NCI-H1436 (cell line): ENCODE measurements at regions not wholly inside any gene's neighbourhood (a gene's known extent, or its start where the extent isn't known, plus 50 kb on each side); places are given as distances from the start of the nearest gene placed in this dataset.
"Not testable (repeated sequence)": the region's sequence is repeated elsewhere in the genome, so short reads cannot be mapped to it uniquely, and the experiment has no call there.

Experiments used
- DNase-seq: peaks from one replicate; lab custom pipeline; 2025; lab: John Stamatoyannopoulos, UW

DNA sequence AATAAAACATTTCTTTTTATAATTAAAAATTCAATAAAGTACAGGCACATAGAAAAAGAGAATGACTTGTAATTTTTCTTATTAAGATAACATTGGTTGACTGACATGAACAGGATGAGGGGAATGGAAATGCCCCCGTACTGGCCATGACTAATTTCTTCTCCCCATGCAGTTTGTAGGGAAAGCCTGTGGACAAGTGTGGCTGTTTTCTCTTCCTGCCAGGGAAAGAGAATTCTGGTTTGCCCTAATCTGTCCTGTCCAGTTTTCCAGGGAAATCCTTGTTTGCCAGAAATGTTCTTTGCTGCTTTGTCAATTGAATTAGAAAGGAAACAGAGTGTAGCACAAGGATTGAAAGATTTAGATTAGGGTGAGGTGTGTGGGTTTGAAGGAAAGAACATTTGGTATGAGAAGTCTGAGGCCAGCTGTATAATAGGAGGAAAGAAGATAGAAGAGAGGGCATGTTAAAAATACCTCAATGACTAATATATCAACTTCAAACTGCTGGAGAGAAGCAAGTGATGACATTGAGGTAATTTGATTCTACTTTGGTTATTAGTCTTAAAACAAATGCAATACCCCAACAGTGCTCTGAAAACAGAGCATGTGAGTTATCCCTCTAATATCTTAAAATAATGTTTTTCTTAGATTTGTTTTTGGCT lies 593.9 kb upstream of the ZNF804A start:
- no peak for DNase-seq

DNA sequence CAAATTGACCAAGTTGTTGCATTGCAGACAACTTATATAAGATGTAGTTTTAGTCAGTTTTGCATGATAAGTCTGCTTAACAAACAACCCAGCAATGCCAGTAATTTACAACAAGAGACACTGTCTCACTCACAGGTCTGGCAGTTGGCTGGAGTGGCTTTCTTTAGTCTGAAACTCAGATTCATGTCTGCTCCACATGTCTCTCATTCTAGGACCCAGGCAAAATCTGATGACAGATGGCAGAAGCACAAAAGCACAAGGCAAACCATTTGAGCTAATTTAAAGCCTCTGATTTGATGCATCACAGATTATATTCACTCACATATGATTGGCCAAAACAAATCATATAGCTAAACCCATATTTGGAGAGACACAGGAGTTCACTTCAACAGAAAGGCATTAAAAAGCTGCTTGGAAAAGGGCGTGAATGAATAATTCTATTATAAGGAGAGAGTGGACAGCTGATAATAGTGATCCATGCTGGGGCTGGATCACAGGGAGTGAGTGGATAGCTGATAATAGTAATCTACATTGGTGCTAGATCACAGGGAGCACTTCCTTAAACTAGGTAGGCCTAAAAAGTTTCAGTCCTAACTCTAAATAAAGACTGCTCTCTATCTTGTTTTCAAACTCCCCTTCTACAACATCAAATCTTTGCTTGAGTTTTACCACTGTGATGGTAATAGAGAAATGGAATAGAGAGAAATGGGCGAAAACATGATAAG lies 593.2 kb upstream of the ZNF804A start:
- no peak for DNase-seq

DNA sequence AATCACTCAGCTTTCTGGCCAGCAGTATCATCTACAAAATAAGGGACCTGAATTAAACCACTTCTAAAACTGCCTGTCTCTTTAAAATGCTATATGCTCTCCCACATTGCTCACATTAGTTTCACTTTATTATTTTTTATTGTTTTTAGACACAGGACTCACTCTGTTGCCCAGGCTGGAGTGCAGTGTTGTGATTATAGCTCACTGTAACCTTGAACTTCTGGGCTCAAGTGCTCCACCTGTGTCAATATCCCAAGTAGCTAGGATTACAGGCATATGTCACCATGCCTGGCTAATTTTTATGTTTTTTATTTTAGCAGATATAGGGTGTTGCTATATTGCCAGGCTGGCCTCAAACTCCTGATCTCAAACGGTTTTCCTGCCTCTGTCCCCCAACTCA lies 591.3 kb upstream of the ZNF804A start:
- no peak for DNase-seq

DNA sequence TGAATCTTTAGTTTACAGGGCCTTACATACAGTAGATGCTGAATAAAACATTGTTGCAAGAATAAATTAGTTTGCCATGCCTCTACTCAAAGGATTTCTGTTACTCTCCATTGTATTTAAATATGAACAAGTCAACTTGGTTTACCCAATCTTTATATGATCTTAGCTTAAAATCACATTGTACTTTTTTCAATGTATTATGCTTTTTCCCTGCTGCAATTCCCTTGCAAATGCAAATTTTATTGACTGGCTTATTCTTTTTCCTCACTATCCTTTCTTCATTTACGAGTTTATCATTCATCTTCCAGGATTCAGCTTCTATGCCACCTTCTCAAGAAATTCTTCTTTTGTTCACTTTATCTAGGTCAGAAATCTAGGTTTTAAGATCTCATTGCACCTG lies 571.4 kb upstream of the ZNF804A start:
- no peak for DNase-seq

DNA sequence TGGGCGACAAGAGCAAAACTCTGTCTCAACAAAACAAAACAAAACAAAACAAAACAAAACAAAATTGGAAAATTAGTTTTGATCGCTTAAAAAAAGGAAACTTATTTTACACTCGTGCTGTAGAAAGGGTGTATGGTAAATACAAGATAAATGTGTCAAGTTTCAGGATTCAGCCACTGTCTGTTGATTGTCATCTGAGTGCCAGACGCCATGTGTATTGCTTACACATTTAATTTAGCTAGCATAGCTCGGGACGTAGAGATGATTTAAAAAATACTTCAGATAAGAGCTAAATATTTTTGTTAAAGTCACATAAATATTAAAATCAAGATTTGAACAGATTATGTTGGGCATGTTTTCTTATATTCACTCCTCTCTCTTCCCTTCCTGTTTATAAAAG lies 568.1 kb upstream of the ZNF804A start:
- DNase-seq: no peak

DNA sequence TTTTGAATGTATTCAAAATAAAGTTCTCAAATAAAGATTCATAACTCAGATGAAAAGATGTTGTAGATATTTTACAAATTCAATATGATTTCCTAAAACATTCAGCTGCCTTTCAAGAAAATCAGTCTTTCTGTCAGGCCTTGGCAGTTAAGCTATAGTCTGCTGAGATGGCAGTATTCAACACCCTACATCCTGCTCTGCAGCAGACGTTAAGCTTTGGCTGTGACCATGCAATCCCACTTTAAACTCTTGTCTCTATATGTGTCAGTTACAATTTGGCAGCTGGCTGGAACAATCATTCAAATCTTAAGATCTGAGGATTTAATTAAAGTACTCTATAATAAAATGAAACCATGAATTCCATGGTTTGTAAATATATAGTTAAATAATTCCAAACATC lies 567.3 kb upstream of the ZNF804A start:
- no peak for DNase-seq

DNA sequence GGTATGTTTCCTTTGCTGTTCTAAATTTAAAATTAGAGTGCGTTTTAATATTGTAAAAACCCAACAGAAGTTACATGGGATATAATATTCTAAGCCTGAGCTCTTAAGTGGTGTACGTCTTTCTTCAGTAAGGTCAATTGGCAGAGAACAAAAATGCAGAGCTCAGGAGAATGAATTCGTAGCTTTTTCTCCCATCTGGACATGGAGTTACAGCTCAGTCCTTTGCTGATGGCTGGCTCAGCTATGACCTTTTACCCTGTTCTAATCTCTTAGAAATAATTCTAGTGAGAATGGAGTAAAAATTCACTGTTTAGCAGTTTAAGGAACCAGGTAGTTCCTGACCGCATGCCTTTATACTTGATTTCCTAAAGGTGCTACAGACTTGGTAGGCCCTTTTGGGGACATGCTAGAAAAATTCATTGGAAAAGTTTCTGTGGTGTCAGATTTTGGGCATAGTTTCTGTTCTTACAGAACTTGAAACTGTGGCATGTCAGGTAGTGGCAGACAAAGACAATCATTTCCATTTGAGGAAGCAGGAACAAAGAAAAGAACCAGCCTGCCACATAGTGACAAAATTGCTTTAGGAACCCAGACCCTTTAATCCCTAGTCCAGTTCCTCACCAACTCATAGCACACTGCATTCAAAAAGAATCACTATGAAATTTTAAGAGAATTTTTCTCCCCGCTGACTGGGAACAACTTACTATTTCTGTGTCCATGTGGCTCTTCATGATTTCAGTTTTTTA lies 566.8 kb upstream of the ZNF804A start:
- DNase-seq: no peak

DNA sequence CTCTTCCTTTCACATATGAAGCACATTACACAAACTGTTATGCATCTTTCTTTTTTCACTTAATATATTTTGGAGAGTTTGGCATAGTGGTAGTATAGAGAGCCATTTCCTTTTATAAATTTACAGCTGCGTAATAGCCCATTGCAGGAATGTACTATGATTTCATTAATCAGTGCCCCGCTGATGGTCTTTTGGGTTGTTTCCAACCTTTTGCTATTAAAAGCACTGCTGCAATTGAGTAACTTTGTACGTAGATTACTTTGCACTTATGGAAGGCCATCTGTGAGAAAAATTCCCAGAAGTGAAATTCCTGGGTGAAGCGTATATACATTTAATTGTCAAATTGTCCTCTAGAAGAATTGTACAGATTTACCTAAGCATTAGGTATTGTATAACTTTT lies 565.3 kb upstream of the ZNF804A start:
- DNase-seq: no peak

DNA sequence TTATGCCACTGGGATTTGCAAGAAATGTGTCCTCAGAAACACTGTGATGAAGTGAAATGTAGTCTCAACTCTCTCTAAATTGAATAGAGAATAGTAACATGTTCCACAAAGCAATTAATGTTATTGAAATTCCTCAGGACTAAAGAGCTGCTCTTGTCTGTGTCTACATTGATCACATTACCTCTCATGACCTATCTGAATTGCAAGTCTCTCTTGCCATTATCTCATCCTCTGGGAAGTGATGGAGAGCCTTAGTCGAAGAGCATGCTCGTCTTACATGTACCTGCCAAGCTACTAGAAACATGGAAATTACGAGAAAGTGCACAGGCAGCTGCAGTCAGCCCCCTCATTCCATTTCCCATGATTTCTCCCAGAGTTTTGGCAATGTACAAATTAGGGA lies 561.1 kb upstream of the ZNF804A start:
- no peak for DNase-seq

DNA sequence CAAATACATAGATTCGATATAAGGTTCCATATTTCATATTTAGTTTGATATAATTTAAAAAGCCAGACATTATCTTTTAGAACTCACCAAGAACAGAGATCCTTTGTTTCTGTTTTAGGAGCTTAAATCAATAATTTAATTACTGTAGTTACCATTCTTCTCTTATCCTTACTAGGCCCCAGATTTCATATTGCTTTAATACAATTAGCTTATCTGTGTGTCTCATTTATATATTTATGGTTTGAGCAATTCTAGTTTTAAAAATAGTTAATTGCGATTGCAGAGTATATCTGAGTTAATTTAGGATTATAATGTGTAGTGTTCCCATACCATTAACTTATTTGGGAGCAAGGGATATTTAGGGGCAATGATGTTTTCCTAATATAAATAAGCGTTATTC lies 558.8 kb upstream of the ZNF804A start:
- no peak for DNase-seq

DNA sequence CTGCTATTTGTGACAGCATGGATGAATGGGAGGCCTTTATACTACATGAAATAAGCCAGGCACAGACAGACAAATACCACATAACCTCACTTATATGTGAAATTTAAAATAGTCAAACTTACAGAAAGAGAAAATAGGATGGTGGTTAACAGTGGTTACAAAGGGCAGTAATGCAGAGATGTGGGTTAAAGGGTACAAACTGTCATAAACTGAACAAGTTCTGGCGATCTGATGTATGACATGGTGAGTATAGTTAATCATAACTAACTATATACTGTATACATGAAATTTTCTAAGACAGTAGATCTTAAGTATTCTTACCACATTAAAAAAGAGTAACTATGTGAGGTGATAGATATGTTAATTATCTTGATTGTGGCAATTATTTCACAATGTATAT lies 558.1 kb upstream of the ZNF804A start:
- no peak for DNase-seq

DNA sequence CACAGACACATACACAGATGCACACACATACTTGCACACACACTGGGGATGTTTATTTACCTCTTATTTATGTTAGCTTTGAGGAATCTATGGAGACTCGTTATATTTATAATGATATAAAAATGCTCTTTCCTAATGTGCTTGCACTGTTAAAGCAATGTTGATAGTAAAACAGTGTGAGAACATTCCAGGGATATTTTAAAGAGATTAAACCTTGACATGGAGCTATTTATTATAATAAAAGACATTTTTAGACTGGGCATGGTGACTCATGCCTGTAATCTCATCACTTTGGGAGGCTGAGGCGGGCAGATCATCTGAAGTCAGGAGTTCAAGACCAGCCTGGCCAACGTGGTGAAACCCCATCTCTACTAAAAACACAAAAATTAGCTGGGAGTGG lies 557.3 kb upstream of the ZNF804A start:
- no peak for DNase-seq

DNA sequence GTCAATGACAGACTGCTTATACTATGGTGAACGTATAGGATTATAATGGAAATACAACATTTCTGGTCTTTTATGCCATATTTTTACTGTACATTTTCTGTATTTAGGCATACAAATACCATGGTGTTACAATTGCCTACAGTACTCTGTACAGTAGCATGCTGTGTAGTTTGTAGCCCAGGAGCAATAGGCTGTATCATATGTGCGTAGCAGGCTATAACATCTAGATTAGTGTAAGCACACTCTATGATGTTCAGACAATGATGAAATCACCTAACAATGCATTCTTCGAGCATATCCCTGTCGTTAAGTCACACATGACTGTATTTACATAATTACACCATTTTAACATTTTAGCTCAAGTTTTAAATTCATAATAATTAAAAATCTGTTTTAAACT lies 556.6 kb upstream of the ZNF804A start:
- DNase-seq: no peak

DNA sequence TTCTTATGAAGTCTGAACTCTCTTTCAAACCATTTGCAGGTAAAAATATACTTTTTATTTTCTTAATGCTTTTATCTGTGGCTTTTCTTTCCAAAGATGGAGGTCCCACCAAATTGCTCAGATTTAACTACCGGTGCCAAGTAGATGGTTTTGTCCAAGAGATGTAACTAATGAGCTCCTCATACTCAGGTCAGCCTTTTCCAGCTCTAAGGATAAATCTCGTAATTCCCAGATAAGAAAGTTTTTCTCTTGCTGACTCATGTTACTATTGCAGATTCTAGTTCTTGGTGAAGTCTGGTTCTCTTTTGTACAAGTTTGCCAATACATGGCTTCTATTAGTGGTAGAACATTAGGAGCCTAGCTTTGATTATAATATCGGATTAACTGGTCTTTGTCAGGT lies 550.8 kb upstream of the ZNF804A start:
- DNase-seq: no peak

DNA sequence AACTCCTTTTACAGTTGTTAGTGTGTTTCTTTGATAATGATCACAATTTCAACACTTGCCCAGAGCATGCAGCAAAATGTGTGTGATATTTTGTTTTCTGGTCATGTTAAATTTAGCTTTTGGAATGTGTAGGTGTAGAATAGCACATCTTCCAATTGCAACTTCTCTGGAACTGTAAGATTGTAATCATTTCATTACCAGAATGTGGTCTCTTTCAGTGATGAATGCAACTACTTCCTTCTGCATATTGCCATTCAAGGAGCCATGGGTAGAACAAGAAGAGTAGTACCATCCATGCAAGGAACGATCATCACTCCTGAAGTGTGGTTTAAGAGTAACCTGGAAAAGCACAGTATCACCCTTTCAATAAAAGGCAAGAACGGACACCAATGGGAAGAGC lies 548.8 kb upstream of the ZNF804A start:
- no peak for DNase-seq

DNA sequence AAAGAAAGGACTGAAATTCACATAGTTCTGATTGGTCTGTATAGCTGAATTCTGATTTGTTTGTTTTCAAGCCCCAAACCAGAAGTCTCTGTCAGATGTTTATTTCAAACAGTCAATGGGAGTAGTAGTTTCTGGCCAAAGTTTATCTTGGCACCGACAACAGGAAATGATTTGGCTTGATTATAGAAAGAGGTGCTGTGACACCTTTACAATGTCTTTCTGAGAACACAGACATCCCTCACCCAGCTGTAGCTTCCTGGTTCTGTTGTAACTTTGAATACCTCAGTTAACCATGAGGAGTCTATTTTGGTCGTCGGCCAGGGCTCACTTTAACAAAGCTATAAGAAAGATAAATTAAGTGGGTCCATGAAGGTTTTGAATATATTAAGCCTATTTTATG lies 545.0 kb upstream of the ZNF804A start:
- peak; percentile 14 for DNase-seq

DNA sequence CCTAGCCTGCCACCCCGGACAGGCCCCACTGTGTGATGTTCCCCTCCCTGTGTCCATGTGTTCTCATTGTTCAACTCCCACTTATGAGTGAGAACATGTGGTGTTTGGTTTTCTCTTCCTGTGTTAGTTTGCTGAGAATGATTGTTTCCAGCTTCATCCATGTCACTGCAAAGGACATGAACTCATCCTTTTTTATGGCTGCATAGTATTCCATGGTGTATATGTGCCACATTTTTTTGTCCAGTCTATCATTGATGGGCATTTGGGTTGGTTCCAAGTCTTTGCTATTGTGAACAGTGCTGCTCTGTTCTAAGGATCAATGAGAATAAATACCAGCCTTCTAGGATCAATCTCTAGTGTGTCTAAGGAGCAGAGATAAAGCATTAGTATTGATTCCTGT lies 543.9 kb upstream of the ZNF804A start:
- not testable (repeated sequence) for DNase-seq

DNA sequence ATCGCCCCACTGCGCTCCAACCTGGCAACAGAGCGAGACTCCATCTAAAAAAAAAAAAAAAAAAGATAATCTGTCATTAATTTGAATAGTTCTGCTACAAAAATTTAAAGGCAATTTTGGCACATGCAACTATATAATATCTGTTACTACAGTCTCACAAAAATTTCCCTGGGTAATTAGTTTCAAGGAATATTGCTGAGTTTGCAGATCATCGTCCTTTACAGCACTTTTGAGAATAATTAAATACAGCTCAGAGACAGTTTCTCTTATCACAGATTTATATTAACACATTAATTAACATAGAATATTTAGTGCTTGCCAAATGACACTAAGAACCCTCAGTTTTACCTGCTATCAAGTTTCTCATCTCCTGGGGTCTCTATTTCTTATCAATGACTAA lies 540.4 kb upstream of the ZNF804A start:
- no peak for DNase-seq

DNA sequence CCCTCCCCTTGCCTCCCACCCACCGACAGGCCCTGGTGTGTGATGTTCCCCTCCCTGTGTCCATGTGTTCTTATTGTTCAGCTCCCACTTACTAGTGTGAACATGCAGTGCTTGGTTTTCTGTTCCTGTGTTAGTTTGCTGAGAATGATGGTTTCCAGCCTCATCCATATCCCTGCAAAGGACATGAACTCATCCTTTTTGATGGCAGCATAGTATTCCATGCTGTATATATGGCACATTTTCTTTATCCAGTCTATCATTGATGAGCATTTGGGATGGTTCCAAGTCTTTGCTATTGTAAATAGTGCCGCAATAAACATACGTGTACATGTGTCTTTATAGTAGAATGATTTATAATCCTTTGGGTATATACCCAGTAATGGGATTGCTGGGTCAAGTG lies 538.1 kb upstream of the ZNF804A start:
- DNase-seq: not testable (repeated sequence)

DNA sequence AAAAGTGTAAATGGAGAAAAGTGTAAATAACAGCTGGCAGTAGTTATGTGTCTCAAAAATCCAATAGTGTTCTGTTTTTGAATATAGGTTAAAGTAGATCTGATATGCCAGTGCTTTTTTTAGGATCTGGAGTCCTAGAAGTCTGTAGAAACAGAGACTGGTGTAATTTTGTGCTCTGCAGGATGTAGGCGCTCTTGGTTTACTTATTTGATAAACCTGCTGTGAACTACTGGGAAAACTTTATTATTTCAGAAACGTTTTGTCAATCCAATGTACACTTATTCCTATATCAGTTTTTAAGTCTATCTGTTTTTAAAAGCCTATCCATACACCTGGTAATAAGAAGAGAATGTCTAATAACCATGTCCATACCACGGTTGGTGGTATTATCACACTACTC lies 530.8 kb upstream of the ZNF804A start:
- DNase-seq: no peak

DNA sequence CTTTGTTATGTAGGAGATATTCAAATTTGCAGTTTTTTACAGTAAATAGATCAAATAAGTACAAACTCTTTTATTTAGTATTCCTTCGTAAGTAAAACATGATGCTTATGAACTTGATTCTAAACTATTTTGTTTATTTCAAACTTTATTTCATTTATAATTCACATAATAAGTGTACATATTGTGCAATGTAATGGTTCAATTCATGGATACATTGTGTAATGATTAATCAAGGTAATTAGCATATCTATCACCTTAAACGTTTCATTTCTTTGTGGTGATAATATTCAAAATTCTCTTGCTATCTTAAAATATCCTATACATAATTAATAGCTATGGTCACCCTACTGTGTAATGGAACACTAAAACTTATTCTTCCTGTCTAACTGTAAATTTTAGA lies 525.9 kb upstream of the ZNF804A start:
- no peak for DNase-seq

DNA sequence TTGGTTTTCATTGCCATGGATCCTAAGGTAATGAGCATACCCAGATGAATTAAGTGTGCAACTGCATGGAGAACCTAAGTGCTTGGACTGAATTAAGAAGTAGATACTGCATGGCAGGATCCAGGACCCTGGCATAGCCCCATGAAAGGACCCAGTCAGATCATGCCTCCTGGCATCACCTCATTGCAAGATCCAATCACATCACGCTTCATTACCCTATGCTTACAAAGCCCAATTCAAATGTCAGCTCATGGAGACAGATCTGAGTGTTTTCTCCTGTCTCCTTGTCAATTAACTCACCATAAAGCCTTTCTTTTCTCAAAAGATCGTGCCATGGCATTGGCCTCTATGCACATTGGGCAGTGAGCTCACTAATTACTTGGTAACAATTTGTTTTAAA lies 519.8 kb upstream of the ZNF804A start:
- no peak for DNase-seq

DNA sequence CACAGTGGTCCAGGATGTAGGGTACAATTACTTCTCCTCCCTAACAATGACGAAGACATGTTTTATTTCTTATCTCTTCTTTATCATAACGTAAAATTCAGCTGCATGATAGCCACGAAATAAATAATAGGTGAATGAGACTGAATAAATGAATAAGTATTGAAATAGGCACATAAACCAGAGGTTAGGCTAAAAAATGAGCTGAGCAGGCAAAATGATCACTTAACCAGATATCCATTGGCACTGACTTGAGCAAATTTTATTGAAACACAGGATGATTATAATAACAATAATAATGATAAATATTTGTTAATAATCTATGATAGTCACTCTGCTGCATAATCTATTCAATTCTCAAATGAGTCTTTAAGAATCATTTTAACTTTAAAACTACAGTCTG lies 506.9 kb upstream of the ZNF804A start:
- DNase-seq: no peak
